HepG2 (cell line): ENCODE measurements at regions not wholly inside any gene's neighbourhood (a gene's known extent, or its start where the extent isn't known, plus 50 kb on each side); places are given as distances from the start of the nearest gene placed in this dataset.

ENCODE experiments used
- ATAC-seq: fragments of 200-7000 bp; cut with Tn5 transposase; 3 replicates; pipeline ENCODE4 v1.9.1; 2020; ENCODE audit warnings: mild to moderate bottlenecking, moderate library complexity
- BruUV-seq: library from RNA; stranded (reverse); fragments of 400-500 nt; replicated peaks from 2 replicates; lab custom pipeline; 2021; lab: Mats Ljungman, UMichigan
- CTCF ChIA-PET: fragments of 300-600 bp; formaldehyde crosslinking; extraction: SDS; loops from one replicate; lab custom pipeline; 2021; ENCODE audit warnings: low total read pairs, inconsistent platforms, low intra/inter-chr PET ratio; lab: Yijun Ruan, JAX
- POLR2A ChIA-PET: fragments of 350-600 bp; sonication (Branson Sonifier 250); formaldehyde crosslinking; loops from one replicate; lab custom pipeline; 2020; ENCODE audit warnings: antibody characterized with exemption, inconsistent platforms; lab: Yijun Ruan, JAX
- DNase-seq: peaks from one replicate; pipeline ENCODE4 v3.0.0-alpha.2; 2015; ENCODE audit warnings: low spot score
- FAIRE-seq: peaks from 3 replicates; lab custom pipeline; 2011; peaks lifted over from hg19 to GRCh38; lab: Jason Lieb, UNC
- H2AFZ ChIP-seq: one replicate; pipeline ENCODE4 v1.6.1; 2011; ENCODE audit warnings: low read length, inconsistent platforms
- H3K27ac ChIP-seq: fragments of 300-600 bp; 3 replicates; pipeline ENCODE4 v1.8.0; 2011; ENCODE audit warnings: mixed run types, mild to moderate bottlenecking, mixed read lengths, low read length, inconsistent platforms; ENCODE audit not compliant: insufficient read depth; ENCODE audit errors: extremely low read length
- H3K27me3 ChIP-seq, 2 experiments: fragments of 200-600 bp in 1 of 2; 2 replicates in 1 of 2; 3 replicates in 1 of 2; pipeline versions ENCODE4 v1.6.0 to v1.8.0; 2011; ENCODE audit warnings: low read length in 2 of 2, mild to moderate bottlenecking in 2 of 2, moderate library complexity in 2 of 2, inconsistent platforms in 1 of 2; ENCODE audit not compliant: insufficient read depth in 2 of 2, control insufficient read depth in 1 of 2
- H3K36me3 ChIP-seq, 2 experiments: fragments of 200-600 bp in 1 of 2; replicated peaks in 1 of 2; 2 replicates in 1 of 2; 3 replicates in 1 of 2; pipeline versions ENCODE4 v1.5.1 to v1.8.0; 2011; ENCODE audit warnings: low read length in 2 of 2, inconsistent platforms in 1 of 2; ENCODE audit not compliant: insufficient read depth in 2 of 2, control insufficient read depth in 1 of 2
- H3K4me1 ChIP-seq: 2 replicates; pipeline ENCODE4 v1.5.1; 2012; ENCODE audit warnings: low read length, inconsistent platforms; ENCODE audit not compliant: insufficient read depth
- H3K4me2 ChIP-seq: 2 replicates; pipeline ENCODE4 v1.6.0; 2011; ENCODE audit warnings: low read depth, low read length, inconsistent platforms
- H3K4me3 ChIP-seq, 3 experiments: fragments of 200-600 bp in 1 of 3; sonication (generic), shearing (Covaris generic) in 1 of 3; replicated peaks in 1 of 3; 2 replicates each; pipeline ENCODE4 v1.5.1; 2011 to 2016; ENCODE audit warnings: low read length in 3 of 3, inconsistent platforms in 2 of 3, low read depth in 2 of 3, mild to moderate bottlenecking in 2 of 3, control low read depth in 1 of 3, mixed read lengths in 1 of 3; ENCODE audit not compliant: insufficient read depth in 1 of 3
- H3K79me2 ChIP-seq: one replicate; pipeline ENCODE4 v1.6.1; 2011; ENCODE audit warnings: low read length, inconsistent platforms; ENCODE audit not compliant: insufficient read depth
- H3K9ac ChIP-seq: 2 replicates; pipeline ENCODE4 v1.6.0; 2011; ENCODE audit warnings: mild to moderate bottlenecking, low read depth, low read length, inconsistent platforms; ENCODE audit not compliant: insufficient read depth
- H3K9me3 ChIP-seq: 2 replicates; pipeline ENCODE4 v1.5.1; 2012; ENCODE audit warnings: mild to moderate bottlenecking, low read length
- H4K20me1 ChIP-seq: 2 replicates; pipeline ENCODE4 v1.6.0; 2011; ENCODE audit warnings: inconsistent platforms, mild to moderate bottlenecking, low read length, moderate library complexity; ENCODE audit not compliant: insufficient read depth
- ERF ChIP-seq: IDR thresholded peaks from 2 replicates; pipeline ENCODE4 v1.6.1; 2018; ENCODE audit warnings: missing biosample characterization, missing genetic modification reagents
- KDM5B ChIP-seq: sonication (generic); formaldehyde crosslinking; IDR thresholded peaks from 2 replicates; pipeline ENCODE4 v1.4.0; 2020; ENCODE audit warnings: missing genetic modification reagents, mild to moderate bottlenecking, borderline replicate concordance
- MAFG ChIP-seq: sonication (generic); formaldehyde crosslinking; IDR thresholded peaks from 2 replicates; pipeline ENCODE4 v1.5.1; 2020; ENCODE audit warnings: mild to moderate bottlenecking, missing genetic modification reagents
- MAFK ChIP-seq, 2 experiments: IDR thresholded peaks in 1 of 2; conservative IDR thresholded peaks in 1 of 2; 2 replicates each; pipeline ENCODE4 v1.6.1; 2011; ENCODE audit warnings: improper control_type of control experiment in 2 of 2, low read length in 2 of 2
- MZF1 ChIP-seq: sonication (generic); formaldehyde crosslinking; IDR thresholded peaks from 2 replicates; pipeline ENCODE4 v1.8.1; 2023; ENCODE audit warnings: mild to moderate bottlenecking, missing genetic modification reagents, borderline replicate concordance
- RARA ChIP-seq: IDR thresholded peaks from 2 replicates; pipeline ENCODE4 v1.6.1; 2016; ENCODE audit warnings: missing genetic modification reagents, missing compliant biosample characterization
- ZC3H13 ChIP-seq: sonication (generic); formaldehyde crosslinking; IDR thresholded peaks from 2 replicates; pipeline ENCODE4 v1.8.1; 2023; ENCODE audit warnings: mild to moderate bottlenecking, missing genetic modification reagents, moderate library complexity
- ZNF101 ChIP-seq: sonication (generic); formaldehyde crosslinking; IDR thresholded peaks from 2 replicates; pipeline ENCODE4 v1.4.0; 2020; ENCODE audit warnings: mild to moderate bottlenecking, low read depth, missing genetic modification reagents, borderline replicate concordance
- ZNF329 ChIP-seq: sonication (generic); formaldehyde crosslinking; IDR thresholded peaks from 2 replicates; pipeline ENCODE4 v1.9.0; 2021; ENCODE audit warnings: low read depth, mild to moderate bottlenecking, missing genetic modification reagents
- ZNF431 ChIP-seq: sonication (generic); formaldehyde crosslinking; IDR thresholded peaks from 2 replicates; pipeline ENCODE4 v1.9.0; 2022; ENCODE audit warnings: missing genetic modification reagents, low read depth, mild to moderate bottlenecking, borderline replicate concordance
- ZNF749 ChIP-seq: sonication (generic); formaldehyde crosslinking; IDR thresholded peaks from 2 replicates; pipeline ENCODE4 v1.8.0; 2022; ENCODE audit warnings: mild to moderate bottlenecking, missing genetic modification reagents, moderate library complexity, borderline replicate concordance
- ZNF761 ChIP-seq: sonication (generic); formaldehyde crosslinking; conservative IDR thresholded peaks from 2 replicates; pipeline ENCODE4 v1.4.0; 2020; ENCODE audit warnings: mild to moderate bottlenecking, missing genetic modification reagents
- ZNF770 ChIP-seq: sonication (generic); formaldehyde crosslinking; IDR thresholded peaks from 2 replicates; pipeline ENCODE4 v1.5.0; 2020; ENCODE audit warnings: mild to moderate bottlenecking, missing genetic modification reagents
- ZNF816 ChIP-seq: sonication (generic); formaldehyde crosslinking; IDR thresholded peaks from 2 replicates; pipeline ENCODE4 v1.8.0; 2022; ENCODE audit warnings: missing genetic modification reagents, mild to moderate bottlenecking, borderline replicate concordance
- WGBS: methylation state at CpG from one replicate; pipeline ENCODE4 v1.1.6; 2017; ENCODE audit warnings: low lambda C conversion rate; 5-methylcytosine and 5-hydroxymethylcytosine counted together
- in situ Hi-C: cut with HindIII; loops from 2 replicates; pipeline ENCODE4 v1.10.0; 2017; ENCODE audit warnings: low pct_unique_long_range_greater_than_20kb; ENCODE audit not compliant: extremely low pct_ligation_motif_present
- intact Hi-C: fragments of 100-400 bp; cut with micrococcal nuclease; formaldehyde crosslinking; loops from one replicate; pipeline ENCODE4 v1.10.0; 2022; ENCODE audit not compliant: unreplicated experiment
- TF ChIP-seq, protein P1 (sequence below): sonication (generic); formaldehyde crosslinking; IDR thresholded peaks from 2 replicates; pipeline ENCODE4 v1.5.0; 2020; ENCODE audit warnings: missing genetic modification reagents

DNA sequence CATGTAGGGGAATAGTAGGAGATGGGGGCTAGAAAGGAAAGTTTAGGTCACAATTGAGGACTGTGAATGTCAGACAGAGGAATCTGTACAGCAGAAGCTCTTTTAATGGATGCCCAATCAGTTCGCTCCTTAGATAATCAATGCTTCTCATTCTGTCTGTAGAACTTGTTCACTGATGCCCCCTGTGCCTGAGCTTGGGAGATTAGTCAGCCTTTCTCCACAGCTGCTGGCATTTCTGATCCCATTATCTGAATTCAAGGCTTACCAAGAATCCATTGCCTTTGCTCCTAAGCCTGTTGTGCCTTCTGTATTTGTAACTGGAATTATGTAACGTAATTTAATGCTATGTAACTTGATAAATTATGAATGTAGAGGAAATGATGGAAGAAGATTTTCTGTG is 53.2 kb upstream of the BBS12 start:
- 2% methylated on average over 2 of the region's 2 CpGs for WGBS
- ChIA-PET POLR2A (no interaction called here), CTCF (no interaction called here)
- in situ Hi-C loops, result no loop called here
- no peak for DNase-seq
- FAIRE-seq, result no peak
- no peak overlapping the region for H3K4me2 ChIP-seq
- no peak overlapping the region for H3K27ac ChIP-seq
- no peak for ATAC-seq
- H3K36me3 ChIP-seq, result no peaks in the 10 kb centered on the region
- peaks cover 6% of the 10 kb centered on the region; the same call in 1 of the 2 replicates for H3K9me3 ChIP-seq
- no peak overlapping the region for H3K4me3 ChIP-seq
- BruUV-seq, result no TSS peak
- H3K79me2 ChIP-seq, result no peaks in the 10 kb centered on the region
- no peaks in the 10 kb centered on the region for H3K27me3 ChIP-seq
- no peak overlapping the region for H3K9ac ChIP-seq
- H4K20me1 ChIP-seq, result no peaks in the 10 kb centered on the region
- no peak overlapping the region for H2AFZ ChIP-seq
- peaks cover 10% of the 10 kb centered on the region for H3K4me1 ChIP-seq
- TF ChIP-seq ZNF770 (CRISPR knock-in tag) (no peak), ERF (CRISPR knock-in tag) (no peak), MZF1 (CRISPR knock-in tag) (no peak), MAFK (conservative IDR thresholded peaks at IDR 0.05 in 1 of 2, IDR thresholded peaks at IDR 0.05 in 1 of 2; ENCODE audit: low read length in 2 of 2) (no peak)
- intact Hi-C loops, result no loop called here

GRCh38 chr4:122679946-122680345 is 52.6 kb upstream of the BBS12 start:
- peaks cover 6% of the 10 kb centered on the region; the same call in 1 of the 2 replicates for H3K9me3 ChIP-seq
- no peaks in the 10 kb centered on the region for H4K20me1 ChIP-seq
- no TSS peak for BruUV-seq
- DNase-seq (no peak), FAIRE-seq (no peak), ATAC-seq (no peak)
- no peaks in the 10 kb centered on the region for H3K79me2 ChIP-seq
- H3K27me3 ChIP-seq, result no peaks in the 10 kb centered on the region
- H3K27ac ChIP-seq, result no peak overlapping the region
- H3K9ac ChIP-seq, result no peak overlapping the region
- TF ChIP-seq ZNF761 (CRISPR knock-in tag) (no peak), ZNF431 (CRISPR knock-in tag) (no peak), ZNF749 (CRISPR knock-in tag) (no peak), ZNF816 (CRISPR knock-in tag) (no peak), MAFG (CRISPR knock-in tag) (no peak), ZC3H13 (CRISPR knock-in tag) (no peak), RARA (CRISPR knock-in tag) (no peak), KDM5B (no peak), ZNF329 (no peak), ZNF101 (CRISPR knock-in tag) (no peak)
- TF ChIP-seq, protein P1, sequence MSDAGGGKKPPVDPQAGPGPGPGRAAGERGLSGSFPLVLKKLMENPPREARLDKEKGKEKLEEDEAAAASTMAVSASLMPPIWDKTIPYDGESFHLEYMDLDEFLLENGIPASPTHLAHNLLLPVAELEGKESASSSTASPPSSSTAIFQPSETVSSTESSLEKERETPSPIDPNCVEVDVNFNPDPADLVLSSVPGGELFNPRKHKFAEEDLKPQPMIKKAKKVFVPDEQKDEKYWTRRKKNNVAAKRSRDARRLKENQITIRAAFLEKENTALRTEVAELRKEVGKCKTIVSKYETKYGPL (CRISPR knock-in tag), result no peak
- intact Hi-C loops, result no loop called here
- H3K36me3 ChIP-seq, result no peaks in the 10 kb centered on the region
- ChIA-PET POLR2A (no interaction called here), CTCF (no interaction called here)
- in situ Hi-C loops, result no loop called here
- H2AFZ ChIP-seq, result no peak overlapping the region
- H3K4me3 ChIP-seq, result no peak overlapping the region
- WGBS, result 2% methylated on average over 2 of the region's 2 CpGs
- H3K4me2 ChIP-seq, result no peak overlapping the region
- peaks cover 4% of the 10 kb centered on the region for H3K4me1 ChIP-seq
